Motor neuron (in vitro differentiated cells): ENCODE measurements at regions not wholly inside any gene's neighbourhood (a gene's known extent, or its start where the extent isn't known, plus 50 kb on each side); places are given as distances from the start of the nearest gene placed in this dataset.
A peak's percentile ranks its signal among the peaks of the same experiment; 100 is the strongest.

Experiments
- ATAC-seq, 8 experiments: fragments of 200-7000 bp; cut with Tn5 transposase; replicated peaks in 6 of 8; 2 replicates each; pipeline ENCODE4 v1.8.0; 2021; ENCODE audit warnings: mild to moderate bottlenecking in 8 of 8, moderate library complexity in 8 of 8
- H3K27ac ChIP-seq, 2 donors: fragments of 250-450 bp; sonication (Bioruptor Pico); 2 replicates each; pipeline ENCODE4 v1.9.0; 2021; ENCODE audit warnings: antibody characterized with exemption in 2 of 2, mild to moderate bottlenecking in 2 of 2, moderate library complexity in 1 of 2
- H3K4me1 ChIP-seq, 2 donors: fragments of 250-450 bp; sonication (Bioruptor Pico); replicated peaks in 1 of 2; 2 replicates each; pipeline ENCODE4 v1.6.1; 2021; ENCODE audit warnings: antibody characterized with exemption in 2 of 2, mild to moderate bottlenecking in 2 of 2, moderate library complexity in 1 of 2
- H3K4me3 ChIP-seq, 5 donors: fragments of 250-450 bp; sonication (Bioruptor Pico); 2 replicates each; pipeline ENCODE4 v1.9.0; 2021; ENCODE audit warnings: antibody characterized with exemption in 5 of 5, mild to moderate bottlenecking in 5 of 5, moderate library complexity in 4 of 5
- WGBS, 10 experiments: fragments of 450-650 bp; shearing (Covaris generic); methylation state at CpG; one replicate each; pipeline ENCODE4 v1.0.0; 2022; 5-methylcytosine and 5-hydroxymethylcytosine counted together
- in situ Hi-C, 9 experiments: fragments of 400-800 bp; cut with MboI; loops; one replicate each; pipeline ENCODE4 v1.15.0; 2021; ENCODE audit warnings: low sequenced_read_pairs in 9 of 9, low pct_unique_long_range_greater_than_20kb in 2 of 9; ENCODE audit not compliant: unreplicated experiment in 9 of 9

GRCh38 chr10:29757551-29758297 is 123.0 kb upstream of the SVIL start:
- ATAC-seq, result no peak
- 21 to 100% (median 78%) methylated on average over 1 to 8 of the region's 9 CpGs for WGBS, 10 experiments

GRCh38 chr10:29756451-29756850 is 121.7 kb upstream of the SVIL start:
- Histone ChIP-seq H3K4me3 (no peak overlapping the region), H3K27ac (no peak overlapping the region), H3K4me1 (no peaks in the 10 kb centered on the region)
- ATAC-seq, result peak in 3 of 8 experiments; percentile 61 to 94 (median 92)
- 0 to 100% (median 83%) methylated on average over 1 to 3 of the region's 3 CpGs; no CpG with 5 or more reads in 1 of the 10 experiments for WGBS, 10 experiments
- in situ Hi-C loops, result no loop called here

More at GRCh38 chr10:29757551-29758297, 123.0 kb upstream of the SVIL start:
- Histone ChIP-seq H3K4me1 (no peaks in the 10 kb centered on the region), H3K27ac (no peak overlapping the region), H3K4me3 (no peak overlapping the region)
- in situ Hi-C loops, result no loop called here

- Histone ChIP-seq H3K27ac (no peak overlapping the region), H3K4me1 (no peaks in the 10 kb centered on the region), H3K4me3 (no peak overlapping the region)
- no peak for ATAC-seq
- in situ Hi-C loops, result no loop called here
- 62 to 100% (median 90%) methylated on average over 1 to 6 of the region's 7 CpGs for WGBS, 10 experiments
These were observed 118.5 kb upstream of the SVIL start for GRCh38 chr10:29753283-29753682.

GRCh38 chr10:29751684-29752083 is 116.9 kb upstream of the SVIL start:
- Histone ChIP-seq H3K4me1 (no peaks in the 10 kb centered on the region), H3K27ac (no peak overlapping the region), H3K4me3 (no peak overlapping the region)
- WGBS, 10 experiments, result 74 to 100% (median 89%) methylated on average over 1 to 4 of the region's 4 CpGs; no CpG with 5 or more reads in 1 of the 10 experiments
- in situ Hi-C loops, result no loop called here
- no peak for ATAC-seq

GRCh38 chr10:29751240-29751639 is 116.5 kb upstream of the SVIL start:
- no peak for ATAC-seq
- 72 to 100% (median 96%) methylated on average over 1 to 2 of the region's 2 CpGs; no CpG with 5 or more reads in 1 of the 10 experiments for WGBS, 10 experiments
- no peak overlapping the region for H3K4me3 ChIP-seq
- in situ Hi-C loops, result no loop called here
- no peaks in the 10 kb centered on the region for H3K4me1 ChIP-seq
- no peak overlapping the region for H3K27ac ChIP-seq

GRCh38 chr10:29749150-29749549 is 114.4 kb upstream of the SVIL start:
- Histone ChIP-seq H3K4me1 (no peaks in the 10 kb centered on the region), H3K27ac (no peak overlapping the region), H3K4me3 (no peak overlapping the region)
- in situ Hi-C loops, result no loop called here
- 54 to 96% (median 86%) methylated on average over 3 of the region's 3 CpGs; no CpG with 5 or more reads in 2 of the 10 experiments for WGBS, 10 experiments
- ATAC-seq, result no peak

- H3K4me3 ChIP-seq, result no peak overlapping the region
- no peak overlapping the region for H3K27ac ChIP-seq
- in situ Hi-C loops, result no loop called here
- WGBS, 10 experiments, result 0 to 100% (median 73%) methylated on average over 1 to 3 of the region's 3 CpGs; no CpG with 5 or more reads in 2 of the 10 experiments
- H3K4me1 ChIP-seq, result no peaks in the 10 kb centered on the region
- no peak for ATAC-seq
These were observed 113.4 kb upstream of the SVIL start for GRCh38 chr10:29748109-29748650.

- H3K4me1 ChIP-seq, result no peaks in the 10 kb centered on the region
- no peak overlapping the region for H3K27ac ChIP-seq
- 38 to 100% (median 69%) methylated on average over 1 to 4 of the region's 5 CpGs; no CpG with 5 or more reads in 1 of the 10 experiments for WGBS, 10 experiments
- peak in 2 of 8 experiments; percentile 30 to 48 for ATAC-seq
- in situ Hi-C loops, result no loop called here
- no peak overlapping the region for H3K4me3 ChIP-seq
These were observed 111.5 kb upstream of the SVIL start for GRCh38 chr10:29746080-29746797.

GRCh38 chr10:29740981-29741545 is 106.3 kb upstream of the SVIL start:
- in situ Hi-C loops, result no loop called here
- 35 to 100% (median 77%) methylated on average over 1 to 5 of the region's 6 CpGs; no CpG with 5 or more reads in 1 of the 10 experiments for WGBS, 10 experiments
- no peak for ATAC-seq
- H3K27ac ChIP-seq, result no peak overlapping the region
- no peak overlapping the region for H3K4me3 ChIP-seq
- no peaks in the 10 kb centered on the region for H3K4me1 ChIP-seq

- 60 to 100% (median 90%) methylated on average over 1 to 5 of the region's 11 CpGs for WGBS, 10 experiments
- Histone ChIP-seq H3K4me1 (peaks cover 8 to 9% of the 10 kb centered on the region in 2 donors), H3K4me3 (no peak overlapping the region), H3K27ac (no peak overlapping the region)
- ATAC-seq, result no peak
- in situ Hi-C loops, result loop anchor here in 1 of 9 experiments (10.0 kb wide), 2 partner anchors 104 to 116 kb away; partner anchors contain the start of gene SVIL
These were observed 103.6 kb upstream of the SVIL start for GRCh38 chr10:29738341-29738740.

GRCh38 chr10:29737074-29737593 is 102.4 kb upstream of the SVIL start:
- H3K4me1 ChIP-seq, result peaks cover 8 to 9% of the 10 kb centered on the region in 2 donors
- WGBS, 10 experiments, result 15 to 100% (median 51%) methylated on average over 2 to 10 of the region's 27 CpGs; no CpG with 5 or more reads in 3 of the 10 experiments
- H3K4me3 ChIP-seq, result peak overlapping the region; percentile 62 to 88 (median 80)
- ATAC-seq, result no peak
- H3K27ac ChIP-seq, result no peak overlapping the region
- in situ Hi-C loops, result loop anchor here in 1 of 9 experiments (10.0 kb wide), 2 partner anchors 102 to 118 kb away; partner anchors contain the start of gene SVIL

GRCh38 chr10:29736366-29737073 is 101.7 kb upstream of the SVIL start:
- Histone ChIP-seq H3K4me3 (peak overlapping the region; percentile 62 to 88 (median 80)), H3K27ac (no peak overlapping the region), H3K4me1 (peaks cover 13% of the 10 kb centered on the region in 2 donors)
- 0 to 3% (median 0%) methylated on average over 1 to 5 of the region's 74 CpGs; no CpG with 5 or more reads in 6 of the 10 experiments for WGBS, 10 experiments
- ATAC-seq, result peak; percentile 33 to 68 (median 64)
- in situ Hi-C loops, result loop anchor here in 1 of 9 experiments (10.0 kb wide), 2 partner anchors 102 to 118 kb away; partner anchors contain the start of gene SVIL
